GM21515 (cell line): ENCODE measurements at regions not wholly inside any gene's neighbourhood (a gene's known extent, or its start where the extent isn't known, plus 50 kb on each side); places are given as distances from the start of the nearest gene placed in this dataset.
A peak's percentile ranks its signal among the peaks of the same experiment; 100 is the strongest.
"Not testable (repeated sequence)": the region's sequence is repeated elsewhere in the genome, so short reads cannot be mapped to it uniquely, and the experiment has no call there.

ENCODE experiments used
- ATAC-seq: cut with Tn5 transposase; IDR thresholded peaks from one replicate; pipeline ENCODE4 v1.9.1; 2021; ENCODE audit not compliant: unreplicated experiment

DNA sequence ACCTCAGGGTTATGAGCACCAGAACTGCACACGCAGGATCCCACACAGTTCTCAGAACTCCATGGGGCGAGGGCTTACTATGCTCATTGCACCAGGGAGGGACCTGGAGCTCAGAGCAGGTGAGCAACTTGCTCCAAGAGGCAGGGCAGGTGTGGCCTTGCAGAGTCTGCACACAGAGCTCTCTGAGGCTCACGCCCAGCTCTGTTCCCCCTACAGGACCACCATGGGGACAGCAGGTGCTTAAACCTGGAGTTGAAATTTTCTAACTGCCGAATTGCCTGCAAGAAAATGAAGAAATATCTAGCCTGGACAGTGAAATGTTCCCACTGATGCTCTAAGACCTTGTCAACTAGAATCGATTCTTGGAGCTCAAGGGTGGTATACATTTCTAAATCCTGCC lies 49.9 kb upstream of the MSMB start:
- not testable (repeated sequence) for ATAC-seq

DNA sequence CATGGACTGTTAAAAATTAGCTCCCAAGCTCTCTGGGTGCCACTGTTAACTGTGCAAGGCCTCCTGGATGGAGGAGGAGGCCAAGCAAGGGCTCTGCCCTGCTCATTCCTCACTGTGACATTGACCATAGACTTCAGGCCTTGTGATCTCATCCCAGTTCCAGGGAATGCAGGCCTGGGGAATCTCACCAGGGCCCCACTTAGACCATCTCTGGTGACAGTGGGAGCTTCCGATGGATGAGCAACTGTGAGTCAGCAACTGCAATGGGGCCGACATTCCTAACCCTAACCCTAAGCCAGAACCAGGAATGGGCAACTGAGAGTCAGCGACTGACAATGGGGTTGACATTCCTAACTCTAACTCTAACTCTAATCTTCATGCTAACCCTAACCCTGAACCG lies 50.4 kb upstream of the MSMB start:
- no peak for ATAC-seq

DNA sequence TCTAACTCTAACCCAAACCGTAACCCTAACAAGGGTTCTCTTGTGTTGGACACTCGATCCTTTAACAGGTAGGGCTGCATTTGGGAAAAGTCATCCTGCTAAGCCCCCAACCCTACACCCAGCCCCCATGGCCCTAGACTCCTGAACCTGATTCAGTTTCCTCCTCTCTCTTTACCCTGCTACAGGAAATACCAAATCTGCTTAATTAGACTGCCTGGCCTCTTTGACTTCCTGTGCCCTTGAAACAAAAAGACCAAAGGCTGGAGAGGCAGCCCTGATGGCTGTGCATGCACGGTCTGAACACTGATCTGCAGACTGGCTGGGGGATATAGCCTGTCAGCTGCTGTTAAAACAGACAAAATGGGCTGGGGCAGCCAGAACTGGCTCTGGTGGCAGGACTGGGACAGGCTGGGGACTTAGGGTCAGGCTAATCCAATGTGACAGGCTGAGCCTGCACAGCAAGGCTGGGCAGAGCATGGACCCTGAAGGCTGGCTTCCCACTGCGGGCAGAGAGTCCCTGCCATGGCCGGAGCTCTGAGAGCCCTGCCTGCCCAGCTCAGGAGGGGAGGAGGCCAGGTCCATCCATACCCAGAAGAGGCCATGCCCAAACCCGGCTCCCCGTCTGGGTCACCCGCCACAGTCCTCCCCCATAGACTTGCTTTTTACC lies 51.0 kb upstream of the MSMB start:
- ATAC-seq, result no peak

DNA sequence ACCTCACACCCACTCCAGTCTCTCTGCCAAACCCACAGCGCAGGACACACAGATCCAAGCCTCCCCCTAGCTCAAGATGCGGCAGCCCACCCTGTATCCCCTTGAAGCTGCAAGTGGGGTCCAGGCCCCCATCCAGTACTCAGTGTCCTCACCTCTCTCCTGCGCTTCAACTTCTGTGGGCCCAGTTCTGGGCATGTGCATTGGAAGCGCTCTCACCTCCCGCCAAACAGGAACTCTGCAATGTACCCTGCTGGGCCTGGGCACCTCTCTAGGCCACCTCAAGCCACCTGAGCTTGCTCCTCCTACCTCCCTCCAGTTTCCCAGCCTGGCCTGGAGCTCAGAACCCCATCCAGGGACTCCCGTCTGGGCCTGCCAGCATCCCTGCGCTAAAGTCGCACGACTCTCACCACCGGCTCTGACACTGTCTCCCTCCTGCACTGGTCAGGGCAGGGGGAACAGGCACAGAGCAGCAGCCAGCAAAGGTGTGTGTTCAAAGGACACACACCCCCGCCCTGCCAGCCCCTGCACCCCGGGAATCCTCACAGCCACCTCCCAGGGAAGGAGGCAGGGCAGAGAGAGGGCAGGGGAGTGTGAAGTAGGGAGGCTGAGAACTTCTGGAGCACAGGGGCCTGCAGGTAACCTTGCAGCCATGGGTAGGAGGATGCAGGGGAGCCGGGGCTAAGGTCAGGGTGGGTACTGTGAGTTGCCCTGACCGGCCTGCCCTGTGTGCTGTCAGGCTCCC lies 51.7 kb upstream of the MSMB start:
- ATAC-seq, result no peak

DNA sequence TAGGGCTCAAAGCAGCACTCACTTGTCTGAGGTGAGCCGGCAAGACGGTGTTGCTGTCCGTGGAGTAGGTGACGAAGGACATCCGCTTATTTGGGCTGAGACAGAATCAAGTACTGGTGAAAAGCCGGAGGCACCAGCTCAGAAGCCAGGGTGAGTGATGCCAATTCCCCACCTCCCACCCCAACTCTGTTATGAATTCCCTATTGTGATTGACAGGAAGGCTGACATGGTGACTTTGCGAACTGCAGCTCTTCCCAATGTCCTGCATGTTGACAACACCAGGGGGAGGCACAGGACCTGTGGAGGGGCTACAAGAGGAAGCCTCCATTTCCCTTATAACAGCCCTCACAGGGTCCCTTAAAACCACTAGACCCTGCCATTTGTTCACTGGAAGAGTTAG lies 52.3 kb upstream of the MSMB start:
- ATAC-seq, result no peak

DNA sequence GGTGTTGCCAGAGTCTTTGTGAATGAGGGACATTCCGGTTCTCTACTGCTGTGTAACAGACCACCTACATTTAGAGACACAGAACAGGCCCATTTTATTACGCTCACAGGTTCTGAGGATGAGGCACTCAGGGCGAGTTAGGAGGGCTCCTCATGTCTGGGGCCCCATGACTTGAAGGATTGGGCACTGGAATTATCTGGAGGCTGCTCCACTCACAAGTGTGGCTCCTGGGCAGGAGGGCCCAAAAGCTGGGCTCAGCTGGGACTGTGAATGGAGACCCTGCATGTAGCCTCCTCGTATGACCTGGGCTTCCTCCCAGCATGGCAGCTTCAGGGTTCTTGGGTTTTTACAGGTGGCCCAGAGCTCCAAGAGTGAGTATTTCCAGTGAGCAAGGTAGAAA lies 52.9 kb upstream of the MSMB start:
- ATAC-seq, result not testable (repeated sequence)

DNA sequence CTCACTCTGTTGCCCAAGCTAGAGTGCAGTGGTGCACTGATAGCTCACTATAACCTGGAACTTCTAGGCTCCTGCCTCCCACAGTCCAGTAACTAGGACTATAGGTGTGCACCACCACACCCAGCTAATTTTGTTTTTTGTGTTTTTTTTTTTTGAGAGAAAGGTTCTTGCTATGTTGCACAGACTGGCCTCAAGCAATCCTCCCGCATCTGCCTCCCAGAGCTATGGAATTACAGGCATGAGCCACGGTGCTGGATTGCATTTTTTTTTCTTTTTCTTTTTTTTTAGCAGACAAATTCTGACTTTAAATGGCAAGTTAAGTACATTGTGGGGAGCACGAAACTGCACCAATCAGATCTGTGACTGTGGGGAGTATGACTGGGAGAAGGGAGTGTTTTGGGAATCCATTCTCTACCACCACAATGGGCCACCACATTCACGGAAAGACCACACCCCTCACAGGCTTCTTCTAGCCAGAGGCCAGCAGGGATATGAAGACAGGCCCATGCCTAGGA lies 58.1 kb upstream of the MSMB start:
- no peak for ATAC-seq

DNA sequence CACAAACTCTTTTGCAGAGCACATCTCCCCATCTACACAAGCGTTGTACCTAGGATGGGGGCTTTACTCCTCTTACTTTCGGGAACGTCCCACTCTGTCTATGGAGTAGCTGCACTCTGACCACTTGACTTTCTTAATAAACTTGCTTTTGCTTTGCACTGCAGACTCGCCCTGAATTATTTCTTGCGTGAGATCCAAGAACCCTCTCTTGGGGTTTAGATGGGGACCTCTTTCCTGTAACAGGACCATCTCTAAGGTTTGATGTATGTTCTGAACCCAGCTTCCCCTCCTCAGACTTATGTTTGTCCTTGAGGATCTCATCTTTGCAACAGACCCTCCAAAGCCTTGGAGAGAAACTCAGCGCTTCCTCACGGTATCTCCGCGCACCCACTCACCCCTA lies 59.3 kb upstream of the MSMB start:
- ATAC-seq, result not testable (repeated sequence)

DNA sequence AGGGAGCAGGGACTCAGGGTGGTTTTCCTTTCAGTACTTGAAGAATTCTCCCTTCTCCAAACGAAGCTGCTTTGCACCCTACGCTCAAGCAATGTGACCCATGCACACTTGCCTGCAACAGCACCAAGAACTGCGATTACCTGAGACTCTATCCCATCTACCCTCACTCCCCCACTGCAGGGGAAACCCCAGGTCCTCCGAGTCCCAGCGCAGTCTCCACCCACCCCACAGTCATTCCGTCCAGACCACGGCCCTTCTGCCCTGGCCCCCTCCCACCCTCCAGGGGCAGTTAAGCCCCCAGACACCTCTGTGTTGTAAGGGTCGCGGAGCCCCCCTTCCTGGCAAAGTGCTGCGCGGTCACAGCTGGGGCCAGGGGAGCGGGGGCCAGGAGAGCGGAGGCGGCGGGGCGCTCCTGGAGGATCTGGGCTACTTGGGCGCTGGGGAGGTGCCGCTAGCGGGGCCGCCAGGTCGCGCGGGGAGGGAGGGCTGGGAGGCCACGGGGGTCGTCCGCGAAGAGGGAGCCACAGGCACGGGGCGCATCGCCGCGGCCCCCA lies 59.9 kb upstream of the MSMB start:
- peak; percentile 16 for ATAC-seq

DNA sequence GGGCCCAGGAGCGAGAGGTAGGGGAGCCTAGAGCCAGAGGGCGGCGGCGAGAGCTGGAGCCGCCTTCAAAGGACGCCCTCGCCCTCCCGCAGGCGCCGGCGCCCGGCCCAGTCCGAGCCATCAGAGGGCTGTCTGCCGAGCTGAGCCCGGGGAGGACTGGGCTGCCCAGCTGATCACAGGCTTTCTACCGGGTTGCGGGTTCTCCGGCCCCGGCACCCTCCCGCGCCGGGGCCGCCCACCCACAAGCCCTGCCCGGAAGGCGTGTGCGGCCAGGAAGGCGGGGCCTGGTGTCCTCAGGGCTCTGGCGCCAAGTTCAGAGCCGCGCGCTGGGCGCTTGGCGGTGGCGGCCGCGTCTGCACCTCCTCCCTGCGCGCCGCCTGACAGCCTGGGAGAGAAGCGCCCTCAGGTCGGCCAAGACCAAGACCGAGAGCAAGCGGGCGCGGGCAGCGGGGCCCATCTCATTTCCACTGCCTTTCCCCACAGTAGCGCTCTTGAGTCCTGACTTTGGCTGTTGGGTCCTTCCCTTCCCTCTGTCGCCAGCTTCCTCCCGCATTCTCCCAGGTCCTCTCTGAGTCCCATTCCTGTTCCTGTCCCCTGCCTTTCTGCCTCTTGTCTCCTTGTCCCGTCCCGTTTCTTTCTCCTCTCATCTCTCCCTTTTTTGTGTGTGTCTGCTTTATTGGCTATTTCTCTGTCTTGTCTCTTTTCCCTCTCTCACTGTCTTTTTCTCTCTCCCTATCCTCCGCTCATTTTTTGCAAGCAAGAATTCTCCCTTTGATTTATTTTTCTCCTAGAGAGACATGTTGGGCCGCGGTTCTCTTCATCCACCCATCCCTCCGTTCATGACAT lies 60.6 kb upstream of the MSMB start:
- ATAC-seq, result peak; percentile 98

DNA sequence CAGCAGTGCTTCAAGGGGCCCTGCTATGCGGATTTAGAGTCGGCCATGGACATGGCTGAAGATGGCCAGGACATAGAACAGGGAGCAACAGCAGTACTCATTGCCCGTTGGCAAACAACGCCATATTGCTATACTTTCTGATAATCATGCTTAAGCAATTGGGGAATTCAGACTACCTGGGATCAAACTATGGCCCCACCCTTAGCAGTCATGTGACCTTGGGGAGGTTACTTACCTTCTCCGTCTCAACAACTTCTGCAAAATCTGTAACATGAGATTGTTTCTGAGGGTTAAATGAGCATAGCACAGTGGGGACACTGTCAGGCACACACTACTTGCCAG lies 62.1 kb upstream of the MSMB start:
- not testable (repeated sequence) for ATAC-seq

DNA sequence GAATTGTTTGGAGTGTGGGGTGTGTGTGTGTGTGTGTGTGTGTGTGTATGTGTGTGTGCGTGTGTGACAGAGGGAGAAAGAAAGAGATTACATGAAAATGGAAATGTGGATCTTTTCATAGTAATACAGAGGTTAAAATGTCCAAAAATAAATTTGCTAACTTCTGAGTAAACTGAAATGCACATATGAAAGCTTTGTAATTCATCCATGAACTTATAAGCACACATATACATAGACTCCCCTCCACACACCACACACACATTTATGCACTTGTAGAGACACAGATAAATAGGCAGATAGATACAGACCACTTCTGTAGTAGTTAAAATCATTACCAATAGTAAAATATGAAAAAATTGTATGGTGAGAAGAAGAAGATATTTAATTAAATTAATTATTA lies 108.2 kb upstream of the MSMB start:
- not testable (repeated sequence) for ATAC-seq

DNA sequence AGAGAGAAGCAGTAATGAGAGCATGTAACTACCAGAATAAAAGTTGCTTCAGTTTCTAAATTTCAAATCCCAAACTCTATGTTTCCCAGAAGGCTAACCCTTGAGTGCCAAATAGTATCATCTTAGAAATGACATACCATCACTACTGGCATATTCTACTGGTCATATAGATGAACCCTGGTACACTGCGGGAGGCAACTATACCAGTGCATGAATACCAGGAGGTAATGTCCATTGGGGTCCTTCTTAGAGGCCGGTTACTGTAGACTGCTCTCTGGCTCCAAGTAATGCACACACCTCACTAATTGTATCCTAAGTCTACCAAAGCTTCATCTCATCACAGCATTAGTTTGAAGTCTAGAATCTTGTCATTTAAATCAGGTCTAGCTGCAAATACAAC lies 108.6 kb upstream of the MSMB start:
- not testable (repeated sequence) for ATAC-seq

DNA sequence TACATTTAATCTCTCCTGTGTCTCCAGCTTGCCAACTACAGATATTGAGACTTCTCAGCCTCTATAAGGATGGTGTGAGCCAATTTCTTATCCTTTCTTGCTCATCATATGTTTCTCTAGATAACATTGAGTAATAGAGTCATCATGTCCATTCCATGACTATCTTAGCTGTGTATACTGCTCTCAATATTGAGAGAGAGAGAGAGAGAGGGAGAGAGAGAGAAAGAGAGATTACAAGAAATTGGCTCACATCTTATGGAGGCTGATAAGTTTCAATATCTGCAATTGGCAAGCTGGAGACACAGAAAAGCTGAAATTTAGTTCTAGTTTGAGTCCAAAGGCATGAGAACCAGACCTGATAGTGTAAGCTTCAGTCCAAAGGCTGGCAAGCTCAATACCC lies 110.8 kb upstream of the MSMB start:
- not testable (repeated sequence) for ATAC-seq

DNA sequence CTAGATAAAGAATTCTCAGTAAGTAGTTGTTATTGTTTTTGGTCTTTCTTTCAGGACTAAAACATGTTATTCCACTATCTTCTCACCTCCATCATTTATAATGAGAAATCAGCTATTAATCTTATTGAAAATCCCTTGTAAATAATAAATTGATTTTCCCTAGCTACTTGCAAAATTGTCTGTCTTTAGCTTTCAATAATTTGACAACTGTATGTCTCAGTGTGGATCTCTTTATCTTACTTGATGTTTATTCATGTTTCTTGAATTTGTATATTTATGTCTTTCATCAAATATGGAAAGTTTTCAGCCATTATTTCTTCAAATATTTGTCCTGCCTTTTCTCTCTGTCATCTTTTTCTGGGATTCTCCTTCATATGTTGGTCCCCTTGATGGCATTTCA lies 117.1 kb upstream of the ANTXRL start:
- ATAC-seq, result no peak

DNA sequence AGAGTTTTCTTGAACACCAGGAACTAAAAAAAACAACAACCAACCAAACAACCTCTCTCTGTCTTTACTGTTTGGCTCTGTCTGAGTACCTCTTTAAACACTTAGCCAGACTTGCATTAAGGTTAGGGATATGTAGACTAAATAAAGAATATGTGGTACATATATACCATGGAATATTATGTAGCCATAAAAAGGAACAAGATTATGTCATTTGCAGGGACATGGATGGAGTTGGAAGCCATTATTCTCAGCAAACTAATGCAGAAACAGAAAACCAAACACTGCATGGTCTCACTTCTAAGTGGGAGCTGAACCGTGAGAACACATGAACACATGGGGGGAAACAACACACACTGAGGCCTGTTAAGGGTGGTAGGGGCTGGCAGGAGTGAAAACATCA lies 116.0 kb upstream of the ANTXRL start:
- no peak for ATAC-seq

DNA sequence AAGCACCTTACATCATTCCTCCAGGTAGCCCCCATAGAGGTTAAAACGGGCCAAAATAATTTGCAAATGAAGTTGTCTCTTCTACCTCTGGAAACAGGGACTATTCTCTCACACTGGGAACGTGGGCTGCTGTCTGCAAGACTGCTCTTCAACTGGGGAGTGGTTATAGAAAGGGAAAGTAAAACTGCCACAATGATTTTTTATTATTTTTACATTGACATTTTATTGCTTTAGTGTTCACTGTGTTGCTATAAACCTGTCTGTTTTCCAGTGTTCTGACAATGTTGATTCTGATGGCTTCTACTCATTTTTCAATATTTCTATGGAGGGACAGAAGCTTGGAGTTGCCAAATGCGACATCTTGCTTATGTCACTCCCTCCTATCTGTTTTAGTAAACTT lies 115.1 kb upstream of the ANTXRL start:
- no peak for ATAC-seq

DNA sequence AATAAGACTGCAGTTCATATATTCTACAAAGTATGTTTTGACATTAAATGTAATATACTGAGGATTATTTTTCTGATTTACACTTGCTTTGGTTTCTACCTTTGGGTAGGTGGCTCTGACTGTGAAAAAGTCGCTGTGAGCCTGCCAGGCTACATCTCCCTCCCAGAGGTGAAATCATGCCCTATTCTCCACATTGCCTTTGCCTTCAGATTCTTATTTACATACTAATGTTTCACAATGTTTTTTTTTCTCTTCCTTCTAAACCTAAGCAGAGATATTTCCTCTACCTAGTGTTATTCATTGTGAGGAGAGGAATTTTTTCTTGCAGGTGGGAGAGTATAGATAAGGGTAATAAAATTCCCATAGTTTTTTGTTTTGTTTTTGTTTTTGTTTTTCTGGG lies 111.5 kb upstream of the ANTXRL start:
- ATAC-seq, result no peak

DNA sequence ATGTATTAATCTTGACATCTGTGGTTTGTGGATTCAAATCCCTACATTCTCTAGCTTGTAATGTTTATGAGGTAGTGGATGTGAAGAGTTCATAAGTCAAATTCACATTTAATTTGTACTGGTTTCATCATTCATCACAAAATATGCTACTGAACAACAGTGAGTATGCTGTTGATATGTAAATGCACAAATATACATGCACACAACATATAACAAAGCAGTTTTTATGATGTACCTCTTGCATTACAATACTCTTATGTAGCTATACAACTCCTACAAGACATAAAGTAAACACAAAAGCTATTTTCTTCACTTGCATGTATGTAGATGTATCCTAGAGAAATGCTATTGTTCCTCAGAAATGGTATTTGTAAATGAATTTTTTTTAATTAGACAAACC lies 111.0 kb upstream of the ANTXRL start:
- no peak for ATAC-seq

DNA sequence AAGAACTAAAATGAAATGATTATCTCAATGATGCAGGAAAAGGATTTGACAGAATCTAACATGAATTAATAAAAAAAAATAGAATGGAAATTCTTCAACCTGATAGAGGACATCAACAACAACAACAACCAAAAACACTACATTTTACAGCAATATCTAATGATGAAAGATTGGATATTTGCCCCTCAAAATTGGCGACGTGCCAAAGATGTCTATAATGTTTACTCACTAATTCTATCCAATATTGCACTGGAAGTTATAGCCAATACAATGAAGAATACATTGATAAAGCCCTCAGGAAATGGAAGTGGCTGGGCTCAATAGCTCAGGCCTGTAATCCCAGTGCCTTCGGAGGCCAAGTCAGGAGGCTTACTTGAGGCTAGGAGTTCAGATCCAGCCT lies 99.4 kb upstream of the ANTXRL start:
- ATAC-seq, result not testable (repeated sequence)

DNA sequence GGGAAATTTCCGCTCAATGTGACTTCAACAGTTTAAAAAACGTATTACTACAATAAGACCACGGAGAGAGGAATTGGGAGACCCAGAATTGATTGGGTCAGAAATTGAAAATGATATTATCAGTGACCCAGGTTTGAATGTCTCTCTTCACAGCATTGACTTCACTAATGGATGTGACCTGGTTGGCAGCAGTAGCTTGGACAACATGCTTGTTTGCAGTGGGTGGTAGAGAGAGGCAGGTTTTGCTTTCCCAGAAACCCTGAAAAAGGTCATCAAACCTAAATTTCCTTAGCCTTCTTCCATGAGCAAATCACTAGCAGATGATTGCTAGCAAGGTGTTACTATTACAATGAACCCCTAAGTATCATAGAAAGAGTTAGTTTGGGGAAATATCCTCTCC lies 89.7 kb upstream of the ANTXRL start:
- no peak for ATAC-seq
